Smooth muscle cell (in vitro differentiated cells): ENCODE measurements at regions not wholly inside any gene's neighbourhood (a gene's known extent, or its start where the extent isn't known, plus 50 kb on each side); places are given as distances from the start of the nearest gene placed in this dataset.

Experiments used
- DNase-seq: peaks from one replicate; lab custom pipeline; 2025; ENCODE audit not compliant: unreplicated experiment; lab: John Stamatoyannopoulos, UW
- H2AFZ ChIP-seq: fragments of 200-600 bp; sonication (generic); 2 replicates; pipeline ENCODE4 v1.6.0; 2016; ENCODE audit warnings: antibody characterized with exemption, low read depth, mild to moderate bottlenecking
- H3F3A ChIP-seq: fragments of 200-600 bp; sonication (generic); 2 replicates; pipeline ENCODE4 v1.6.0; 2017; ENCODE audit warnings: antibody characterized with exemption, low read depth
- H3K27ac ChIP-seq: fragments of 200-600 bp; sonication (generic); 2 replicates; pipeline ENCODE4 v1.5.1; 2016; ENCODE audit warnings: low read depth, mild to moderate bottlenecking
- H3K27me3 ChIP-seq: fragments of 200-600 bp; sonication (generic); 2 replicates; pipeline ENCODE4 v1.6.1; 2016; ENCODE audit warnings: low read depth, mild to moderate bottlenecking
- H3K36me3 ChIP-seq: fragments of 200-600 bp; sonication (generic); 2 replicates; pipeline ENCODE4 v1.5.1; 2016; ENCODE audit warnings: low read depth
- H3K4me1 ChIP-seq: fragments of 200-600 bp; sonication (generic); 2 replicates; pipeline ENCODE4 v1.5.1; 2016; ENCODE audit warnings: low read depth
- H3K4me2 ChIP-seq: fragments of 200-600 bp; sonication (generic); 2 replicates; pipeline ENCODE4 v1.6.0; 2016; ENCODE audit warnings: mild to moderate bottlenecking
- H3K4me3 ChIP-seq: fragments of 200-600 bp; sonication (generic); 2 replicates; pipeline ENCODE4 v1.5.1; 2016; ENCODE audit warnings: mild to moderate bottlenecking
- H3K79me2 ChIP-seq: fragments of 200-600 bp; sonication (generic); 2 replicates; pipeline ENCODE4 v1.6.0; 2016; ENCODE audit warnings: low read depth, mild to moderate bottlenecking
- H3K9ac ChIP-seq: fragments of 200-600 bp; sonication (generic); 2 replicates; pipeline ENCODE4 v1.6.0; 2016; ENCODE audit warnings: low read depth
- H3K9me3 ChIP-seq: fragments of 200-600 bp; sonication (generic); replicated peaks from 2 replicates; pipeline ENCODE4 v1.5.1; 2016; ENCODE audit warnings: low read depth
- H4K20me1 ChIP-seq: fragments of 200-600 bp; sonication (generic); 2 replicates; pipeline ENCODE4 v1.6.0; 2016; ENCODE audit warnings: low read depth
- WGBS: methylation state at CpG from one replicate; pipeline ENCODE4 v1.1.7; 2016; ENCODE audit warnings: low lambda C conversion rate; 5-methylcytosine and 5-hydroxymethylcytosine counted together
- TF ChIP-seq, protein P1 (sequence below): fragments of 200-600 bp; sonication (generic); IDR thresholded peaks from 2 replicates; pipeline ENCODE4 v1.5.1; 2017; ENCODE audit warnings: borderline replicate concordance, mild to moderate bottlenecking, antibody characterized with exemption; ENCODE audit not compliant: insufficient read depth, poor library complexity, severe bottlenecking

DNA sequence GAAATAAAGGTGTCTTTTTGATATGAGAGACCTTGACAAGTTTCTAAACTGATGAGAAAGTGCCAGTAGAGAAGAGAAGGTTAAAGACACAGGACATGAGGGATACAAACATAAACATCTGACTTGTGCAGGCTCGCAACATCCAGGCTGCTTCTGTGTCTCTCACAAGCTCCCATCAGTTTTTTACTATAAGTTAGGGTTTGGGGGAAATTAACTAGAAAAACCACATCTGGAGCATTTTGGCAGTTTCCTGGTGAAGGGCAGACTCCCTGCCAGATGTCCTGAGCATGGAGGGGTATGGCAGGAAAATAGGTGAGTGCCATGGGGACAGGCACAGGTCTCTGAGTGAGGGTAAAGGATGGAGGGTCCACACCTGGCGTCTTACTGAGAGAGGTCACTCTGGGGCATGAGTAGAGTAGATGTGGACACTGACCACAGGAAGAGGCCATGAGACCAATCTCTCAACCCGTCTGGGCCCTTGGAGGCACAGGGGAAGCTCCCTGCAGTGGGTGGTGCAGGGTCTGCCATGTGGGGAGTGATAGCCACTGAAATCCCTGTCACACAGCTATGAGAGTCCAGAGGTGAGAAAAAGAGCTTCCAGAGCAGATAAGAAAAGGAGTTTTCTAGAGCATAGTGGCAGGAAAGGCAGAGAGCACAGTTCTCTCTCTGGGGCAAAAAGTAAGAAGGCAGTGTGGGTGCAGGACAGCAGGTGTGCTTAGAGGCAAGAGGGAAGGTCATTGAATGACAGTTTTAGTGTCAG lies 193.3 kb upstream of the SYNDIG1 start:
- TF ChIP-seq, protein P1, sequence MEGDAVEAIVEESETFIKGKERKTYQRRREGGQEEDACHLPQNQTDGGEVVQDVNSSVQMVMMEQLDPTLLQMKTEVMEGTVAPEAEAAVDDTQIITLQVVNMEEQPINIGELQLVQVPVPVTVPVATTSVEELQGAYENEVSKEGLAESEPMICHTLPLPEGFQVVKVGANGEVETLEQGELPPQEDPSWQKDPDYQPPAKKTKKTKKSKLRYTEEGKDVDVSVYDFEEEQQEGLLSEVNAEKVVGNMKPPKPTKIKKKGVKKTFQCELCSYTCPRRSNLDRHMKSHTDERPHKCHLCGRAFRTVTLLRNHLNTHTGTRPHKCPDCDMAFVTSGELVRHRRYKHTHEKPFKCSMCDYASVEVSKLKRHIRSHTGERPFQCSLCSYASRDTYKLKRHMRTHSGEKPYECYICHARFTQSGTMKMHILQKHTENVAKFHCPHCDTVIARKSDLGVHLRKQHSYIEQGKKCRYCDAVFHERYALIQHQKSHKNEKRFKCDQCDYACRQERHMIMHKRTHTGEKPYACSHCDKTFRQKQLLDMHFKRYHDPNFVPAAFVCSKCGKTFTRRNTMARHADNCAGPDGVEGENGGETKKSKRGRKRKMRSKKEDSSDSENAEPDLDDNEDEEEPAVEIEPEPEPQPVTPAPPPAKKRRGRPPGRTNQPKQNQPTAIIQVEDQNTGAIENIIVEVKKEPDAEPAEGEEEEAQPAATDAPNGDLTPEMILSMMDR: no peak
- H4K20me1 ChIP-seq: no peaks in the 10 kb centered on the region
- no peaks in the 10 kb centered on the region for H3K36me3 ChIP-seq
- H3K9ac ChIP-seq: no peak overlapping the region
- no peak for DNase-seq
- H3F3A ChIP-seq: no peaks in the 10 kb centered on the region
- WGBS: 68% methylated on average over 3 of the region's 3 CpGs
- no peak overlapping the region for H3K4me2 ChIP-seq
- no peak overlapping the region for H2AFZ ChIP-seq
- H3K79me2 ChIP-seq: no peaks in the 10 kb centered on the region
- no peak overlapping the region for H3K27ac ChIP-seq
- no peak overlapping the region for H3K4me3 ChIP-seq
- peaks cover 4% of the 10 kb centered on the region for H3K27me3 ChIP-seq
- no peaks in the 10 kb centered on the region for H3K4me1 ChIP-seq
- H3K9me3 ChIP-seq: no peaks in the 10 kb centered on the region

DNA sequence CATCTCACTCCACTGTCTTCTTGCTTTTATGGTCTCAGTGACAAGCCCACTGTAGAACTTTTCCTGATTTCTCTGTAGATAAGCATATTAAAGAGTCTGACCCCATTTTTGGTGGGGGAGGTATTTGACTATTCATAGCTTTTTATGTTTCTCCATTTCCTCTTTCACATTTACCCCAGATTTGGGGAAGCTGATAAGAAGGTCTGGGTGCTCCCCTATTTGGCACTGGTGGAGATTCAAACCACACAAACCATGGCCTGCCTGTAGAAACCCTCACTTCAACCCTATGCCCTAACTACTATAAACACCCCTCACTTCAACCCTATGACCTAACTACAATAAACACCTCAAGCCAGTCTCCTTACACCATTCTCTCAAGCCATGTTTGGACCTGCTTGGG lies 196.2 kb upstream of the SYNDIG1 start:
- Histone ChIP-seq H3K9ac (no peak overlapping the region), H2AFZ (no peak overlapping the region), H4K20me1 (no peaks in the 10 kb centered on the region), H3K27ac (no peak overlapping the region), H3K36me3 (no peaks in the 10 kb centered on the region), H3K79me2 (no peaks in the 10 kb centered on the region), H3K9me3 (no peaks in the 10 kb centered on the region), H3K4me2 (no peak overlapping the region), H3K4me3 (no peak overlapping the region), H3K27me3 (peaks cover 4% of the 10 kb centered on the region), H3K4me1 (no peaks in the 10 kb centered on the region), H3F3A (no peaks in the 10 kb centered on the region)
- no peak for DNase-seq
- TF ChIP-seq, protein P1: no peak

DNA sequence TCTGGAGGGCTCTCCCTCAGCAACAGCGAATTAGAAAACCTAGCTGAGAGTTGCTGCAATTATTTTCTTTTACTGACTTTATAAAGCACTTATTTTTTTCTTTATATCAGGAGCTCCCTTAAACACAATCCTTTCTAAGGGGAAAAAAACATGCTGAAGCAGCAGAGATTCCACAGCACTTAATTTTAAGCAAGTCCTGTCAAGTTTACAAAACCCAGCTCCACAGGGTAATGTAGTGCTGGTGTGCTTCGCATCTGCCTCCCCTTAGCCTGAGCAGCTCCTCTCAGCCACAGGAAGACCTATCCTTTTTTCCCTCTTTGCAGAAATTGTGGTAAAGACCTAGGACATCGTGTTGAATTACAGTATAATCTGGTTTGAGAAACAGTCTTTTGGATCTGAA lies 208.1 kb upstream of the SYNDIG1 start:
- Histone ChIP-seq H3K9me3 (no peaks in the 10 kb centered on the region), H3F3A (no peaks in the 10 kb centered on the region), H3K9ac (no peak overlapping the region), H3K4me2 (no peak overlapping the region), H3K36me3 (no peaks in the 10 kb centered on the region), H3K79me2 (no peaks in the 10 kb centered on the region), H3K27ac (no peak overlapping the region), H3K4me1 (no peaks in the 10 kb centered on the region), H4K20me1 (no peaks in the 10 kb centered on the region), H3K27me3 (peaks cover 34% of the 10 kb centered on the region), H3K4me3 (no peak overlapping the region), H2AFZ (no peak overlapping the region)
- TF ChIP-seq, protein P1: no peak
- WGBS: 79% methylated on average over 3 of the region's 3 CpGs
- no peak for DNase-seq

DNA sequence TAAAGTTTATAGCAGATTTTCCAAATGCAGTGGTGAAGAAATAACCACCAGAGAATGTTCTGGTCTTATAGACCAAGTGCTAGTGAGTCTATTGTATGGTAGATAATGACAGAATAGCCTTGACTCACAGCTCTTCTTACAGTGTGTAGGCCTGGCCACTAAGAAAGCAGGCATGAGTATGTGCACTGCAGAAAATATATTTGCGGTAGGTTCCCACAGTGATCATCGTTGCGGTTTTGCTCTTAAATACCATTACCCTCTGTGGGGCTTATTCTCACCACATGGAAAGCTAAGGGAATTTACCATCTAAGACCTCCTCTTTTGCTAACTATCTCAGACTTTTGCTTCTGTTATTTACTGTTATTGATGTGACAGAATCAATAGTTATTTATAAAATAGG lies 212.3 kb upstream of the SYNDIG1 start:
- Histone ChIP-seq H3K27me3 (peaks cover 12% of the 10 kb centered on the region), H3K79me2 (no peaks in the 10 kb centered on the region), H3F3A (no peaks in the 10 kb centered on the region), H3K27ac (no peak overlapping the region), H3K4me2 (no peak overlapping the region), H3K4me1 (no peaks in the 10 kb centered on the region), H4K20me1 (no peaks in the 10 kb centered on the region), H3K9me3 (no peaks in the 10 kb centered on the region), H3K36me3 (no peaks in the 10 kb centered on the region), H3K4me3 (no peak overlapping the region), H2AFZ (no peak overlapping the region), H3K9ac (no peak overlapping the region)
- TF ChIP-seq, protein P1: no peak
- no peak for DNase-seq
- WGBS: 76% methylated on average over 3 of the region's 3 CpGs
